HepG2 (cell line): ENCODE measurements at regions not wholly inside any gene's neighbourhood (a gene's known extent, or its start where the extent isn't known, plus 50 kb on each side); places are given as distances from the start of the nearest gene placed in this dataset.

ENCODE experiments used
- ATAC-seq: fragments of 200-7000 bp; cut with Tn5 transposase; 3 replicates; pipeline ENCODE4 v1.9.1; 2020; ENCODE audit warnings: mild to moderate bottlenecking, moderate library complexity
- BruUV-seq: library from RNA; stranded (reverse); fragments of 400-500 nt; replicated peaks from 2 replicates; lab custom pipeline; 2021; lab: Mats Ljungman, UMichigan
- CTCF ChIA-PET: fragments of 300-600 bp; formaldehyde crosslinking; extraction: SDS; loops from one replicate; lab custom pipeline; 2021; ENCODE audit warnings: low total read pairs, inconsistent platforms, low intra/inter-chr PET ratio; lab: Yijun Ruan, JAX
- POLR2A ChIA-PET: fragments of 350-600 bp; sonication (Branson Sonifier 250); formaldehyde crosslinking; loops from one replicate; lab custom pipeline; 2020; ENCODE audit warnings: antibody characterized with exemption, inconsistent platforms; lab: Yijun Ruan, JAX
- DNase-seq: peaks from one replicate; pipeline ENCODE4 v3.0.0-alpha.2; 2015; ENCODE audit warnings: low spot score
- FAIRE-seq: peaks from 3 replicates; lab custom pipeline; 2011; peaks lifted over from hg19 to GRCh38; lab: Jason Lieb, UNC
- H2AFZ ChIP-seq: one replicate; pipeline ENCODE4 v1.6.1; 2011; ENCODE audit warnings: low read length, inconsistent platforms
- H3K27ac ChIP-seq: fragments of 300-600 bp; 3 replicates; pipeline ENCODE4 v1.8.0; 2011; ENCODE audit warnings: mixed run types, mild to moderate bottlenecking, mixed read lengths, low read length, inconsistent platforms; ENCODE audit not compliant: insufficient read depth; ENCODE audit errors: extremely low read length
- H3K27me3 ChIP-seq, 2 experiments: fragments of 200-600 bp in 1 of 2; 2 replicates in 1 of 2; 3 replicates in 1 of 2; pipeline versions ENCODE4 v1.6.0 to v1.8.0; 2011; ENCODE audit warnings: low read length in 2 of 2, mild to moderate bottlenecking in 2 of 2, moderate library complexity in 2 of 2, inconsistent platforms in 1 of 2; ENCODE audit not compliant: insufficient read depth in 2 of 2, control insufficient read depth in 1 of 2
- H3K36me3 ChIP-seq, 2 experiments: fragments of 200-600 bp in 1 of 2; replicated peaks in 1 of 2; 2 replicates in 1 of 2; 3 replicates in 1 of 2; pipeline versions ENCODE4 v1.5.1 to v1.8.0; 2011; ENCODE audit warnings: low read length in 2 of 2, inconsistent platforms in 1 of 2; ENCODE audit not compliant: insufficient read depth in 2 of 2, control insufficient read depth in 1 of 2
- H3K4me1 ChIP-seq: 2 replicates; pipeline ENCODE4 v1.5.1; 2012; ENCODE audit warnings: low read length, inconsistent platforms; ENCODE audit not compliant: insufficient read depth
- H3K4me2 ChIP-seq: 2 replicates; pipeline ENCODE4 v1.6.0; 2011; ENCODE audit warnings: low read depth, low read length, inconsistent platforms
- H3K4me3 ChIP-seq, 3 experiments: fragments of 200-600 bp in 1 of 3; sonication (generic), shearing (Covaris generic) in 1 of 3; replicated peaks in 1 of 3; 2 replicates each; pipeline ENCODE4 v1.5.1; 2011 to 2016; ENCODE audit warnings: low read length in 3 of 3, inconsistent platforms in 2 of 3, low read depth in 2 of 3, mild to moderate bottlenecking in 2 of 3, control low read depth in 1 of 3, mixed read lengths in 1 of 3; ENCODE audit not compliant: insufficient read depth in 1 of 3
- H3K79me2 ChIP-seq: one replicate; pipeline ENCODE4 v1.6.1; 2011; ENCODE audit warnings: low read length, inconsistent platforms; ENCODE audit not compliant: insufficient read depth
- H3K9ac ChIP-seq: 2 replicates; pipeline ENCODE4 v1.6.0; 2011; ENCODE audit warnings: mild to moderate bottlenecking, low read depth, low read length, inconsistent platforms; ENCODE audit not compliant: insufficient read depth
- H3K9me3 ChIP-seq: 2 replicates; pipeline ENCODE4 v1.5.1; 2012; ENCODE audit warnings: mild to moderate bottlenecking, low read length
- H4K20me1 ChIP-seq: 2 replicates; pipeline ENCODE4 v1.6.0; 2011; ENCODE audit warnings: inconsistent platforms, mild to moderate bottlenecking, low read length, moderate library complexity; ENCODE audit not compliant: insufficient read depth
- GABPB1 ChIP-seq: IDR thresholded peaks from 2 replicates; pipeline ENCODE4 v1.6.1; 2016; ENCODE audit warnings: mild to moderate bottlenecking, missing genetic modification reagents, moderate library complexity, missing compliant biosample characterization
- HOXA5 ChIP-seq: sonication (generic); formaldehyde crosslinking; IDR thresholded peaks from 2 replicates; pipeline ENCODE4 v1.4.0; 2020; ENCODE audit warnings: missing genetic modification reagents
- IKZF4 ChIP-seq: sonication (generic); formaldehyde crosslinking; IDR thresholded peaks from 2 replicates; pipeline ENCODE4 v1.5.1; 2020; ENCODE audit warnings: borderline replicate concordance, mild to moderate bottlenecking, low read depth, missing genetic modification reagents; ENCODE audit errors: not compliant biosample characterization
- KAT2B ChIP-seq: fragments of 150-350 bp; IDR thresholded peaks from 2 replicates; pipeline ENCODE4 v1.6.1; 2014; ENCODE audit warnings: low read depth, low read length, borderline replicate concordance
- MED8 ChIP-seq: sonication (generic); formaldehyde crosslinking; IDR thresholded peaks from 2 replicates; pipeline ENCODE4 v1.8.1; 2023; ENCODE audit warnings: mild to moderate bottlenecking, missing genetic modification reagents; ENCODE audit not compliant: insufficient replicate concordance
- MIER2 ChIP-seq: IDR thresholded peaks from 2 replicates; pipeline ENCODE4 v1.6.1; 2016; ENCODE audit warnings: missing biosample characterization, missing genetic modification reagents
- NONO ChIP-seq, 2 experiments: fragments of 450-650 bp in 1 of 2; sonication (generic) in 1 of 2; formaldehyde crosslinking in 1 of 2; IDR thresholded peaks in 1 of 2; conservative IDR thresholded peaks in 1 of 2; 2 replicates each; pipeline versions ENCODE4 v1.6.1 to v1.8.0; 2017 to 2022; ENCODE audit warnings: mild to moderate bottlenecking in 1 of 2, missing genetic modification reagents in 1 of 2, moderate library complexity in 1 of 2
- SAP130 ChIP-seq: IDR thresholded peaks from 2 replicates; pipeline ENCODE4 v1.6.1; 2016; ENCODE audit warnings: low read depth
- SMAD9 ChIP-seq: sonication (generic); formaldehyde crosslinking; IDR thresholded peaks from 2 replicates; pipeline ENCODE4 v1.5.1; 2020; ENCODE audit warnings: mild to moderate bottlenecking, missing genetic modification reagents
- U2AF1 ChIP-seq: fragments of 200-400 bp; formaldehyde crosslinking; optimal IDR thresholded peaks from 2 replicates; pipeline ENCODE3; 2017; ENCODE audit warnings: mild to moderate bottlenecking, low read depth, low read length
- ZKSCAN8 ChIP-seq: IDR thresholded peaks from 2 replicates; pipeline ENCODE4 v1.6.1; 2016; ENCODE audit warnings: borderline replicate concordance, missing genetic modification reagents, missing compliant biosample characterization
- ZNF598 ChIP-seq: sonication (generic); formaldehyde crosslinking; IDR thresholded peaks from 2 replicates; pipeline ENCODE4 v1.5.1; 2020; ENCODE audit warnings: mild to moderate bottlenecking, missing genetic modification reagents, borderline replicate concordance
- ZNF660 ChIP-seq: sonication (generic); formaldehyde crosslinking; IDR thresholded peaks from 2 replicates; pipeline ENCODE4 v1.5.1; 2020; ENCODE audit warnings: mild to moderate bottlenecking, low read depth, missing genetic modification reagents, borderline replicate concordance
- ZNF792 ChIP-seq: IDR thresholded peaks from 2 replicates; pipeline ENCODE4 v1.6.1; 2016
- WGBS: methylation state at CpG from one replicate; pipeline ENCODE4 v1.1.6; 2017; ENCODE audit warnings: low lambda C conversion rate; 5-methylcytosine and 5-hydroxymethylcytosine counted together
- in situ Hi-C: cut with HindIII; loops from 2 replicates; pipeline ENCODE4 v1.10.0; 2017; ENCODE audit warnings: low pct_unique_long_range_greater_than_20kb; ENCODE audit not compliant: extremely low pct_ligation_motif_present
- intact Hi-C: fragments of 100-400 bp; cut with micrococcal nuclease; formaldehyde crosslinking; loops from one replicate; pipeline ENCODE4 v1.10.0; 2022; ENCODE audit not compliant: unreplicated experiment
- TF ChIP-seq, protein P1 (sequence below): sonication (generic); formaldehyde crosslinking; IDR thresholded peaks from 2 replicates; pipeline ENCODE4 v1.9.0; 2021; ENCODE audit warnings: missing genetic modification reagents, borderline replicate concordance
- TF ChIP-seq, protein P2 (sequence below): sonication (generic); formaldehyde crosslinking; IDR thresholded peaks from 2 replicates; pipeline ENCODE4 v1.4.0; 2020; ENCODE audit warnings: missing genetic modification reagents
- TF ChIP-seq, protein P3 (sequence below): IDR thresholded peaks from 2 replicates; pipeline ENCODE4 v1.6.1; 2016; ENCODE audit warnings: missing genetic modification reagents, missing compliant biosample characterization
- TF ChIP-seq, protein P4 (sequence below): sonication (generic); formaldehyde crosslinking; IDR thresholded peaks from 2 replicates; pipeline ENCODE4 v1.5.0; 2020; ENCODE audit warnings: missing genetic modification reagents
- TF ChIP-seq, protein P5 (sequence below): sonication (generic); formaldehyde crosslinking; IDR thresholded peaks from 2 replicates; pipeline ENCODE4 v1.4.0; 2020; ENCODE audit warnings: missing genetic modification reagents; ENCODE audit errors: not compliant biosample characterization
- TF ChIP-seq, protein P6 (sequence below): IDR thresholded peaks from 2 replicates; pipeline ENCODE4 v1.6.1; 2016; ENCODE audit warnings: low read depth, borderline replicate concordance

DNA sequence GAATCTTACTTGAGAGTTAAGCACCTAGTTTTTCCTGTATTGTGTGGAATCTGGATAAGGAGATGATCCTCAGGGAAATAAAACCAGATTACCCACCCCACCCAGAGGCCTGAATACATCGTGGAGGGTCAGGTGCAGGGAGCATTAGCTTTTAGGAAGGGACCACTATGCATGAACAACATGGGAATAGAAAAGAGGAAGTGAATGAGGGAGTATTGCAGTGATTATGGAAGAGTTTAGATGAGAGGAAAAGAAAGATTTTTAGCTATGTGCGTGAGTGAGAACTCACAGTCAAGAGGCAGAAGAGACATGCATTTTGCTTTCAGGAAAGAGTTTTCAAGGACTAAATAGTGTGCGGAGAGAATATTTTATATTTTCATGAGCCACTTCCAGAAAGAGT is 222.3 kb upstream of the S100G start:
- Histone ChIP-seq H3K4me1 (no peaks in the 10 kb centered on the region), H3K4me2 (no peak overlapping the region), H3K4me3 (no peak overlapping the region), H3K9ac (no peak overlapping the region), H3K27ac (no peak overlapping the region), H3K36me3 (no peaks in the 10 kb centered on the region), H3K79me2 (no peaks in the 10 kb centered on the region), H4K20me1 (no peaks in the 10 kb centered on the region), H3K9me3 (no peaks in the 10 kb centered on the region), H2AFZ (no peak overlapping the region), H3K27me3 (no peaks in the 10 kb centered on the region)
- in situ Hi-C loops (no loop called here), intact Hi-C loops (no loop called here)
- 88% methylated on average over 3 of the region's 3 CpGs for WGBS
- no peak for TF ChIP-seq MIER2 (CRISPR knock-in tag)
- no peak for TF ChIP-seq ZNF660
- TF ChIP-seq, protein P1, sequence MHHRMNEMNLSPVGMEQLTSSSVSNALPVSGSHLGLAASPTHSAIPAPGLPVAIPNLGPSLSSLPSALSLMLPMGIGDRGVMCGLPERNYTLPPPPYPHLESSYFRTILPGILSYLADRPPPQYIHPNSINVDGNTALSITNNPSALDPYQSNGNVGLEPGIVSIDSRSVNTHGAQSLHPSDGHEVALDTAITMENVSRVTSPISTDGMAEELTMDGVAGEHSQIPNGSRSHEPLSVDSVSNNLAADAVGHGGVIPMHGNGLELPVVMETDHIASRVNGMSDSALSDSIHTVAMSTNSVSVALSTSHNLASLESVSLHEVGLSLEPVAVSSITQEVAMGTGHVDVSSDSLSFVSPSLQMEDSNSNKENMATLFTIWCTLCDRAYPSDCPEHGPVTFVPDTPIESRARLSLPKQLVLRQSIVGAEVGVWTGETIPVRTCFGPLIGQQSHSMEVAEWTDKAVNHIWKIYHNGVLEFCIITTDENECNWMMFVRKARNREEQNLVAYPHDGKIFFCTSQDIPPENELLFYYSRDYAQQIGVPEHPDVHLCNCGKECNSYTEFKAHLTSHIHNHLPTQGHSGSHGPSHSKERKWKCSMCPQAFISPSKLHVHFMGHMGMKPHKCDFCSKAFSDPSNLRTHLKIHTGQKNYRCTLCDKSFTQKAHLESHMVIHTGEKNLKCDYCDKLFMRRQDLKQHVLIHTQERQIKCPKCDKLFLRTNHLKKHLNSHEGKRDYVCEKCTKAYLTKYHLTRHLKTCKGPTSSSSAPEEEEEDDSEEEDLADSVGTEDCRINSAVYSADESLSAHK (CRISPR knock-in tag): no peak
- no peak for TF ChIP-seq ZNF792
- TF ChIP-seq, protein P2, sequence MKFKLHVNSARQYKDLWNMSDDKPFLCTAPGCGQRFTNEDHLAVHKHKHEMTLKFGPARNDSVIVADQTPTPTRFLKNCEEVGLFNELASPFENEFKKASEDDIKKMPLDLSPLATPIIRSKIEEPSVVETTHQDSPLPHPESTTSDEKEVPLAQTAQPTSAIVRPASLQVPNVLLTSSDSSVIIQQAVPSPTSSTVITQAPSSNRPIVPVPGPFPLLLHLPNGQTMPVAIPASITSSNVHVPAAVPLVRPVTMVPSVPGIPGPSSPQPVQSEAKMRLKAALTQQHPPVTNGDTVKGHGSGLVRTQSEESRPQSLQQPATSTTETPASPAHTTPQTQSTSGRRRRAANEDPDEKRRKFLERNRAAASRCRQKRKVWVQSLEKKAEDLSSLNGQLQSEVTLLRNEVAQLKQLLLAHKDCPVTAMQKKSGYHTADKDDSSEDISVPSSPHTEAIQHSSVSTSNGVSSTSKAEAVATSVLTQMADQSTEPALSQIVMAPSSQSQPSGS: no peak
- no peak for TF ChIP-seq IKZF4 (CRISPR knock-in tag)
- TF ChIP-seq U2AF1: no peak
- TF ChIP-seq KAT2B: no peak
- no peak for TF ChIP-seq ZNF598
- no peak for TF ChIP-seq SAP130 (CRISPR knock-in tag)
- no peak for TF ChIP-seq HOXA5 (CRISPR knock-in tag)
- no peak for TF ChIP-seq NONO (IDR thresholded peaks at IDR 0.05)
- TF ChIP-seq NONO (CRISPR knock-in tag; conservative IDR thresholded peaks at IDR 0.05): no peak
- TF ChIP-seq, protein P3, sequence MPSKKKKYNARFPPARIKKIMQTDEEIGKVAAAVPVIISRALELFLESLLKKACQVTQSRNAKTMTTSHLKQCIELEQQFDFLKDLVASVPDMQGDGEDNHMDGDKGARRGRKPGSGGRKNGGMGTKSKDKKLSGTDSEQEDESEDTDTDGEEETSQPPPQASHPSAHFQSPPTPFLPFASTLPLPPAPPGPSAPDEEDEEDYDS: no peak
- TF ChIP-seq MED8 (CRISPR knock-in tag): no peak
- TF ChIP-seq ZKSCAN8 (CRISPR knock-in tag): no peak
- TF ChIP-seq GABPB1 (CRISPR knock-in tag): no peak
- TF ChIP-seq, protein P4, sequence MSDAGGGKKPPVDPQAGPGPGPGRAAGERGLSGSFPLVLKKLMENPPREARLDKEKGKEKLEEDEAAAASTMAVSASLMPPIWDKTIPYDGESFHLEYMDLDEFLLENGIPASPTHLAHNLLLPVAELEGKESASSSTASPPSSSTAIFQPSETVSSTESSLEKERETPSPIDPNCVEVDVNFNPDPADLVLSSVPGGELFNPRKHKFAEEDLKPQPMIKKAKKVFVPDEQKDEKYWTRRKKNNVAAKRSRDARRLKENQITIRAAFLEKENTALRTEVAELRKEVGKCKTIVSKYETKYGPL (CRISPR knock-in tag): no peak
- TF ChIP-seq, protein P5, sequence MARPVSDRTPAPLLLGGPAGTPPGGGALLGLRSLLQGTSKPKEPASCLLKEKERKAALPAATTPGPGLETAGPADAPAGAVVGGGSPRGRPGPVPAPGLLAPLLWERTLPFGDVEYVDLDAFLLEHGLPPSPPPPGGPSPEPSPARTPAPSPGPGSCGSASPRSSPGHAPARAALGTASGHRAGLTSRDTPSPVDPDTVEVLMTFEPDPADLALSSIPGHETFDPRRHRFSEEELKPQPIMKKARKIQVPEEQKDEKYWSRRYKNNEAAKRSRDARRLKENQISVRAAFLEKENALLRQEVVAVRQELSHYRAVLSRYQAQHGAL: no peak
- TF ChIP-seq SMAD9 (CRISPR knock-in tag): no peak
- TF ChIP-seq, protein P6, sequence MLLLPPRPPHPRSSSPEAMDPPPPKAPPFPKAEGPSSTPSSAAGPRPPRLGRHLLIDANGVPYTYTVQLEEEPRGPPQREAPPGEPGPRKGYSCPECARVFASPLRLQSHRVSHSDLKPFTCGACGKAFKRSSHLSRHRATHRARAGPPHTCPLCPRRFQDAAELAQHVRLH (CRISPR knock-in tag): no peak
- CTCF ChIA-PET: no interaction called here
- FAIRE-seq (no peak), ATAC-seq (no peak), DNase-seq (no peak)
- POLR2A ChIA-PET: no interaction called here
- BruUV-seq: no TSS peak
